Heart left ventricle (tissue), 13 donors: ENCODE measurements at regions not wholly inside any gene's neighbourhood (a gene's known extent, or its start where the extent isn't known, plus 50 kb on each side); places are given as distances from the start of the nearest gene placed in this dataset.
"Not testable (repeated sequence)": the region's sequence is repeated elsewhere in the genome, so short reads cannot be mapped to it uniquely, and the experiment has no call there.

Source experiments
- CTCF ChIP-seq, 12 donors: fragments of 200-600 bp; sonication (generic) in 4 of 12; IDR thresholded peaks; one replicate each; pipeline versions ENCODE4 v1.5.0 to v1.8.0; 2018 to 2022; ENCODE audit warnings: antibody characterized with exemption in 12 of 12, mild to moderate bottlenecking in 5 of 12
- POLR2A ChIP-seq, 2 donors: fragments of 450-650 bp; IDR thresholded peaks; one replicate each; pipeline ENCODE4 v1.6.1; 2017; ENCODE audit warnings: antibody characterized with exemption in 2 of 2, mild to moderate bottlenecking in 2 of 2, moderate library complexity in 2 of 2
- donor health status: ischemic (EF 13 %, LVEDD 7.1; RV severe dilation, severe dysfunction).
- donor health status: DM: no; HTN: yes; CAD: no.
- donor health status: DM: no; HTN: no; CAD: no.
- donor health status: ischemic (EF 25% LVEDD 6.9; RV normal size, moderate dysfunction).
- donor health status: ischemic (EF 25% LVEDD 5.7; RV mildly dilated, moderate dysfunction).
- donor health status: ischemic (EF 35%, LVEDD 5.7; RV mildly dilated, moderate dysfunction).
- donor health status: nonischemic (EF 11% LVEDD 7.7; RV severe dilation, severe dysfunction).
- donor health status: DM: yes; HTN: yes; CAD: no.
- donor health status: PGD.
- donor health status: ischemic (EF 29% LVEDD 5.4; RV normal size, mild dysfunction).
- donor health status: nonischemic (EF 23%, LVEDD 6.1; RV moderate dilation, normal function).

- not testable (repeated sequence) for TF ChIP-seq CTCF, POLR2A (IDR thresholded peaks at IDR 0.05)
Measured at GRCh38 chr9:67722460-67723090, 136.2 kb upstream of the ANKRD20A1 start.
